GM23338 (cell line): ENCODE measurements at regions not wholly inside any gene's neighbourhood (a gene's known extent, or its start where the extent isn't known, plus 50 kb on each side); places are given as distances from the start of the nearest gene placed in this dataset.

Source experiments
- ATAC-seq: fragments of 200-7000 bp; cut with Tn5 transposase; 3 replicates; pipeline ENCODE4 v1.9.1; 2020
- DNase-seq: peaks from one replicate; pipeline ENCODE4 v3.0.0-alpha.2; 2015; ENCODE audit warnings: low spot score
- H2AFZ ChIP-seq: fragments of 200-600 bp; sonication (generic); 2 replicates; pipeline ENCODE4 v1.8.0; 2016; ENCODE audit warnings: antibody characterized with exemption, mild to moderate bottlenecking, moderate library complexity
- H3F3A ChIP-seq: fragments of 200-600 bp; sonication (generic); replicated peaks from 2 replicates; pipeline ENCODE4 v1.8.0; 2017; ENCODE audit warnings: antibody characterized with exemption, mixed run types, low read depth
- H3K27ac ChIP-seq: fragments of 200-600 bp; sonication (generic); 2 replicates; pipeline ENCODE4 v1.6.1; 2016; ENCODE audit warnings: low read depth
- H3K27me3 ChIP-seq: fragments of 200-600 bp; sonication (generic); 2 replicates; pipeline ENCODE4 v1.8.0; 2016; ENCODE audit warnings: mild to moderate bottlenecking, mixed run types, moderate library complexity; ENCODE audit not compliant: insufficient read depth
- H3K36me3 ChIP-seq: fragments of 200-600 bp; sonication (generic); 2 replicates; pipeline ENCODE4 v1.8.0; 2016; ENCODE audit warnings: mild to moderate bottlenecking; ENCODE audit not compliant: insufficient read depth
- H3K4me1 ChIP-seq: fragments of 200-600 bp; sonication (generic); 2 replicates; pipeline ENCODE4 v1.8.0; 2016; ENCODE audit warnings: mild to moderate bottlenecking, moderate library complexity; ENCODE audit not compliant: insufficient read depth
- H3K4me2 ChIP-seq: fragments of 200-600 bp; sonication (generic); 2 replicates; pipeline ENCODE4 v1.7.1; 2017; ENCODE audit warnings: mixed run types
- H3K4me3 ChIP-seq: fragments of 200-600 bp; sonication (generic); 2 replicates; pipeline ENCODE4 v1.6.1; 2016; ENCODE audit warnings: mixed run types
- H3K79me2 ChIP-seq: fragments of 200-600 bp; sonication (generic); replicated peaks from 2 replicates; pipeline ENCODE4 v1.8.0; 2017; ENCODE audit warnings: mild to moderate bottlenecking; ENCODE audit not compliant: insufficient read depth
- H3K9me2 ChIP-seq: fragments of 200-600 bp; sonication (generic); 2 replicates; pipeline ENCODE4 v1.8.0; 2017; ENCODE audit not compliant: insufficient read depth
- H4K20me1 ChIP-seq: fragments of 200-600 bp; sonication (generic); replicated peaks from 2 replicates; pipeline ENCODE4 v1.8.0; 2017; ENCODE audit warnings: mild to moderate bottlenecking; ENCODE audit not compliant: insufficient read depth
- H3K27ac Mint-ChIP-seq: 2 replicates; pipeline ENCODE4 v1.8.0; 2020; ENCODE audit warnings: inconsistent platforms, mild to moderate bottlenecking, moderate library complexity, mixed read lengths
- H3K27me3 Mint-ChIP-seq: 3 replicates; pipeline ENCODE4 v1.8.0; 2022; ENCODE audit warnings: low read depth, mild to moderate bottlenecking, moderate library complexity, mixed read lengths, inconsistent platforms; ENCODE audit not compliant: insufficient read depth, poor library complexity
- H3K36me3 Mint-ChIP-seq: 3 replicates; pipeline ENCODE4 v1.8.0; 2021; ENCODE audit warnings: low read depth, mild to moderate bottlenecking, inconsistent platforms, moderate library complexity, mixed read lengths
- H3K4me1 Mint-ChIP-seq: 3 replicates; pipeline ENCODE4 v1.8.0; 2020; ENCODE audit warnings: mild to moderate bottlenecking, inconsistent platforms, mixed read lengths
- H3K4me3 Mint-ChIP-seq: 3 replicates; pipeline ENCODE4 v1.8.0; 2021; ENCODE audit warnings: moderate library complexity, mild to moderate bottlenecking, inconsistent platforms, mixed read lengths
- H3K9me3 Mint-ChIP-seq: 3 replicates; pipeline ENCODE4 v1.8.0; 2020; ENCODE audit warnings: moderate library complexity, mild to moderate bottlenecking, inconsistent platforms, mixed read lengths
- CREB1 ChIP-seq: fragments of 250-450 bp; sonication (Bioruptor Pico); IDR thresholded peaks from 2 replicates; pipeline ENCODE4 v1.5.0; 2020; ENCODE audit warnings: low read depth, mild to moderate bottlenecking, moderate library complexity
- CTCF ChIP-seq, 2 experiments: fragments of 200-600 bp in 1 of 2; sonication (generic) in 1 of 2; conservative IDR thresholded peaks; 2 replicates each; pipeline versions ENCODE4 v1.5.1 to v1.6.1; 2016 to 2017; ENCODE audit warnings: antibody characterized with exemption in 2 of 2, low read depth in 2 of 2, mild to moderate bottlenecking in 2 of 2, moderate library complexity in 1 of 2
- ETS1 ChIP-seq: IDR thresholded peaks from 2 replicates; pipeline ENCODE4 v1.6.1; 2016; ENCODE audit warnings: antibody characterized with exemption
- EZH2 ChIP-seq: fragments of 200-600 bp; sonication (generic); IDR thresholded peaks from one replicate; pipeline ENCODE4 v1.8.0; 2017; ENCODE audit warnings: antibody characterized with exemption, mild to moderate bottlenecking, low read depth; ENCODE audit not compliant: unreplicated experiment
- EZH2phosphoT487 ChIP-seq: fragments of 200-600 bp; sonication (generic); IDR thresholded peaks from one replicate; pipeline ENCODE4 v1.8.1; 2018; ENCODE audit warnings: antibody characterized with exemption; ENCODE audit not compliant: unreplicated experiment
- JUNB ChIP-seq: IDR thresholded peaks from one replicate; pipeline ENCODE4 v1.6.1; 2016; ENCODE audit warnings: antibody characterized with exemption; ENCODE audit not compliant: unreplicated experiment
- NANOG ChIP-seq: IDR thresholded peaks from 2 replicates; pipeline ENCODE4 v1.6.1; 2016; ENCODE audit warnings: antibody characterized with exemption, borderline replicate concordance
- POLR2AphosphoS5 ChIP-seq: IDR thresholded peaks from 2 replicates; pipeline ENCODE4 v1.6.1; 2016; ENCODE audit warnings: antibody characterized with exemption, low read depth
- REST ChIP-seq: IDR thresholded peaks from one replicate; pipeline ENCODE4 v1.6.1; 2018; ENCODE audit warnings: antibody characterized with exemption; ENCODE audit not compliant: unreplicated experiment
- STAT1 ChIP-seq: IDR thresholded peaks from one replicate; pipeline ENCODE4 v1.6.1; 2016; ENCODE audit warnings: antibody characterized with exemption; ENCODE audit not compliant: unreplicated experiment
- ZNF114 ChIP-seq: fragments of 250-450 bp; sonication (Bioruptor Pico); IDR thresholded peaks from 2 replicates; pipeline ENCODE4 v1.5.0; 2020; ENCODE audit warnings: mild to moderate bottlenecking, moderate library complexity
- ZNF331 ChIP-seq: fragments of 250-450 bp; sonication (Bioruptor Pico); IDR thresholded peaks from 2 replicates; pipeline ENCODE4 v1.5.0; 2020; ENCODE audit warnings: low read depth, mild to moderate bottlenecking, moderate library complexity
- ZNF462 ChIP-seq: fragments of 250-450 bp; sonication (Bioruptor Pico); IDR thresholded peaks from 2 replicates; pipeline ENCODE4 v1.5.0; 2020; ENCODE audit warnings: mild to moderate bottlenecking, moderate library complexity

- Mint-ChIP-seq H3K4me3 (no peak overlapping the region), H3K36me3 (no peaks in the 10 kb centered on the region; the same call in 2 of the 3 replicates), H3K27ac (no peak overlapping the region), H3K9me3 (no peaks in the 10 kb centered on the region), H3K27me3 (peaks cover 2% of the 10 kb centered on the region), H3K4me1 (no peaks in the 10 kb centered on the region)
- H3K9me2 ChIP-seq, result peaks cover 12% of the 10 kb centered on the region
- H3F3A ChIP-seq, result no peaks in the 10 kb centered on the region
- H2AFZ ChIP-seq, result no peak overlapping the region
- H3K4me1 ChIP-seq, result no peaks in the 10 kb centered on the region
- no peak overlapping the region for H3K4me2 ChIP-seq
- H3K27ac ChIP-seq, result no peak overlapping the region
- no peaks in the 10 kb centered on the region for H3K79me2 ChIP-seq
- TF ChIP-seq EZH2, result no peak
- TF ChIP-seq ETS1, result no peak
- no peak for TF ChIP-seq CTCF (conservative IDR thresholded peaks at IDR 0.05; ENCODE audit: low read depth in 2 of 2)
- no peak for TF ChIP-seq JUNB
- no peak for TF ChIP-seq EZH2phosphoT487
- no peak for TF ChIP-seq ZNF462
- no peak for TF ChIP-seq ZNF114
- no peak for TF ChIP-seq POLR2AphosphoS5
- TF ChIP-seq STAT1, result no peak
- TF ChIP-seq REST, result no peak
- no peak for TF ChIP-seq NANOG
- TF ChIP-seq CREB1, result no peak
- TF ChIP-seq ZNF331, result no peak
- DNase-seq (no peak), ATAC-seq (no peak)
- H3K4me3 ChIP-seq, result no peak overlapping the region
- no peaks in the 10 kb centered on the region for H3K36me3 ChIP-seq
- H4K20me1 ChIP-seq, result no peaks in the 10 kb centered on the region
- no peaks in the 10 kb centered on the region for H3K27me3 ChIP-seq
These were observed 89.3 kb upstream of the NR3C1 start for GRCh38 chr5:143492783-143493182.
